SK-N-SH treated with all-trans-retinoic acid at 6 μM for 48 hours (cell line): ENCODE measurements at regions not wholly inside any gene's neighbourhood (a gene's known extent, or its start where the extent isn't known, plus 50 kb on each side); places are given as distances from the start of the nearest gene placed in this dataset.

ENCODE experiments used
- ARNTL ChIP-seq: fragments of 450-650 bp; formaldehyde crosslinking; IDR thresholded peaks from 2 replicates; pipeline ENCODE4 v1.5.0; 2020; ENCODE audit warnings: low read depth, mild to moderate bottlenecking, moderate library complexity, borderline replicate concordance
- CREB5 ChIP-seq: fragments of 250-450 bp; sonication (Bioruptor Pico); IDR thresholded peaks from 2 replicates; pipeline ENCODE4 v1.5.1; 2020; ENCODE audit warnings: low read depth, mild to moderate bottlenecking, moderate library complexity
- CSDC2 ChIP-seq: fragments of 250-450 bp; sonication (Bioruptor Pico); IDR thresholded peaks from 2 replicates; pipeline ENCODE4 v1.5.0; 2020; ENCODE audit warnings: mild to moderate bottlenecking, moderate library complexity
- GLIS3 ChIP-seq: fragments of 250-450 bp; sonication (Bioruptor Pico); IDR thresholded peaks from 2 replicates; pipeline ENCODE4 v1.5.0; 2020; ENCODE audit warnings: mild to moderate bottlenecking, moderate library complexity
- ISL1 ChIP-seq: fragments of 250-450 bp; sonication (Bioruptor Pico); IDR thresholded peaks from 2 replicates; pipeline ENCODE4 v2.1.2; 2022; ENCODE audit warnings: mild to moderate bottlenecking, moderate library complexity
- PATZ1 ChIP-seq: fragments of 250-450 bp; sonication (Bioruptor Pico); IDR thresholded peaks from 2 replicates; pipeline ENCODE4 v1.8.0; 2020; ENCODE audit warnings: mild to moderate bottlenecking, moderate library complexity, borderline replicate concordance
- POU6F1 ChIP-seq: fragments of 250-450 bp; sonication (Bioruptor Pico); IDR thresholded peaks from 2 replicates; pipeline ENCODE4 v1.8.0; 2021; ENCODE audit warnings: low read depth, mild to moderate bottlenecking, moderate library complexity, borderline replicate concordance
- RARB ChIP-seq: fragments of 250-450 bp; sonication (Bioruptor Pico); IDR thresholded peaks from 2 replicates; pipeline ENCODE4 v1.8.0; 2021; ENCODE audit warnings: mild to moderate bottlenecking, moderate library complexity
- ZC3H10 ChIP-seq: fragments of 250-450 bp; sonication (Bioruptor Pico); IDR thresholded peaks from 2 replicates; pipeline ENCODE4 v1.5.1; 2021; ENCODE audit warnings: mild to moderate bottlenecking, moderate library complexity
- ZFP3 ChIP-seq: fragments of 250-450 bp; sonication (Bioruptor Pico); IDR thresholded peaks from 2 replicates; pipeline ENCODE4 v1.5.0; 2020; ENCODE audit warnings: mild to moderate bottlenecking, moderate library complexity
- ZNF70 ChIP-seq: fragments of 450-650 bp; formaldehyde crosslinking; IDR thresholded peaks from 2 replicates; pipeline ENCODE4 v1.5.0; 2020; ENCODE audit warnings: mild to moderate bottlenecking, moderate library complexity

GRCh38 chr1:235058695-235059094, 69.9 kb downstream of the TOMM20 start:
- TF ChIP-seq ZNF70 (CRISPR knock-in tag) (no peak), POU6F1 (CRISPR knock-in tag) (no peak), ISL1 (CRISPR knock-in tag) (no peak), ZFP3 (CRISPR knock-in tag) (no peak), RARB (CRISPR knock-in tag) (no peak), CREB5 (CRISPR knock-in tag) (no peak), CSDC2 (no peak), ZC3H10 (CRISPR knock-in tag) (no peak), PATZ1 (CRISPR knock-in tag) (no peak), ARNTL (CRISPR knock-in tag) (no peak), GLIS3 (no peak)
